ENCODE measurements at regions not wholly inside any gene's neighbourhood (a gene's known extent, or its start where the extent isn't known, plus 50 kb on each side); places are given as distances from the start of the nearest gene placed in this dataset.

GRCh38 chr14:89598548-89599186 lies 181.6 kb upstream of the FOXN3 start:
- H3K4me3 ChIP-seq (ENCODE audit: low read depth, low read length), result no peak overlapping the region
- TF ChIP-seq CTCF (IDR thresholded peaks at IDR 0.05; ENCODE audit: low read depth, low read length, missing control alignments), result no peak
- no peak for DNase-seq (ENCODE audit: low read depth)

GRCh38 chr14:89592961-89593360 lies 175.9 kb upstream of the FOXN3 start:
- no peak for DNase-seq (ENCODE audit: low read depth)
- TF ChIP-seq CTCF (IDR thresholded peaks at IDR 0.05; ENCODE audit: low read depth, low read length, missing control alignments), result no peak
- H3K4me3 ChIP-seq (ENCODE audit: low read depth, low read length), result no peak overlapping the region

GRCh38 chr14:89589400-89590118 lies 172.5 kb upstream of the FOXN3 start:
- H3K4me3 ChIP-seq (ENCODE audit: low read depth, low read length), result no peak overlapping the region
- peak; percentile 18 for DNase-seq (ENCODE audit: low read depth)

GRCh38 chr14:89588840-89589296 lies 171.8 kb upstream of the FOXN3 start:
- no peak for TF ChIP-seq CTCF (IDR thresholded peaks at IDR 0.05; ENCODE audit: low read depth, low read length, missing control alignments)
- no peak overlapping the region for H3K4me3 ChIP-seq (ENCODE audit: low read depth, low read length)

More at GRCh38 chr14:89589400-89590118, 172.5 kb upstream of the FOXN3 start:
- no peak for TF ChIP-seq CTCF (IDR thresholded peaks at IDR 0.05; ENCODE audit: low read depth, low read length, missing control alignments)

GRCh38 chr14:89588016-89588415 lies 171.0 kb upstream of the FOXN3 start:
- TF ChIP-seq CTCF (IDR thresholded peaks at IDR 0.05; ENCODE audit: low read depth, low read length, missing control alignments), result no peak
- H3K4me3 ChIP-seq (ENCODE audit: low read depth, low read length), result no peak overlapping the region
- DNase-seq (ENCODE audit: low read depth), result no peak

More at GRCh38 chr14:89588840-89589296, 171.8 kb upstream of the FOXN3 start:
- no peak for DNase-seq (ENCODE audit: low read depth)

GRCh38 chr14:89587136-89587420 lies 170.0 kb upstream of the FOXN3 start:
- TF ChIP-seq CTCF (IDR thresholded peaks at IDR 0.05; ENCODE audit: low read depth, low read length, missing control alignments), result no peak
- no peak for DNase-seq (ENCODE audit: low read depth)
- no peak overlapping the region for H3K4me3 ChIP-seq (ENCODE audit: low read depth, low read length)

All from GM12864 (cell line).